HG02840 (cell line): ENCODE measurements at regions not wholly inside any gene's neighbourhood (a gene's known extent, or its start where the extent isn't known, plus 50 kb on each side); places are given as distances from the start of the nearest gene placed in this dataset.
"Not testable (repeated sequence)": the region's sequence is repeated elsewhere in the genome, so short reads cannot be mapped to it uniquely, and the experiment has no call there.

Experiments
- ATAC-seq: cut with Tn5 transposase; IDR thresholded peaks from one replicate; pipeline ENCODE4 v1.9.1; 2021; ENCODE audit warnings: mild to moderate bottlenecking, moderate library complexity, moderate number of reproducible peaks; ENCODE audit not compliant: unreplicated experiment, low FRiP score

DNA sequence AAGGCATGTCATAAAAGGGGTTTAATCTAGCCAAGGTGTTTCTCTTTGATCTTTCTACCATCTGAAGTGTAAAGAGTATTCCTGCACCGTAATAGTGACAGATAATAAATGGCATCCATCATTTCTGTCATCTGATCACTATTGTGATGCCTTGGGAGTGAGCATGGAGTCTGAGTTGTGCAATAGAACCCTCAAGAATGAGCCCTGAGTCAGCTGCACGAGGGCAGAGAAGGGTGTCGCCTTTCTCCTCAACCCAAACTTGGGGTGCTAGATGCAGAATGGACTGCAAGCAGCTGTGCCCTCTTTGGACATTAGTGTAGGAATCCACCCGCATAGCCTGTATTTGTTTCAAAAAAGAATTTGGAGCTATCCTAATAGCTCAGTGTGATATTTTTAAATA lies 115.2 kb downstream of the ZNF37A start:
- ATAC-seq: no peak

DNA sequence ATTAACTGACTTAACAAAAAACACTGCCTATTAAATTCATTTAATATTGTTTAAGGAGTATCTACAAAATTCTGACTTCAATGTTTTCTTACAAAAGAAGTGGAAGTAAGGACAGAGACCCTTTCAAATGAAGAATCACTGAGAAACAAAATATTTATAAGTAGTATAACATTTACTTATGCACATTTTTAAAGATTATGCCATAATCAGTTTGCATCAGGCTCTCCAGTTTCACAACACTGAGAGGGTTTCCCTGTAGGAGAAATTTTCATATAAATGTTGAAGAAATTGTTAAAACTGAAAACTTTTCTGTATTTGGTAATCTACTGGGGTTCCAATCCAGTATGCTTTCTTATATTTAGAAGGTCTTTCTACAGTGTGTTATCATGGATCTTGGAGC lies 115.6 kb downstream of the ZNF37A start:
- not testable (repeated sequence) for ATAC-seq

DNA sequence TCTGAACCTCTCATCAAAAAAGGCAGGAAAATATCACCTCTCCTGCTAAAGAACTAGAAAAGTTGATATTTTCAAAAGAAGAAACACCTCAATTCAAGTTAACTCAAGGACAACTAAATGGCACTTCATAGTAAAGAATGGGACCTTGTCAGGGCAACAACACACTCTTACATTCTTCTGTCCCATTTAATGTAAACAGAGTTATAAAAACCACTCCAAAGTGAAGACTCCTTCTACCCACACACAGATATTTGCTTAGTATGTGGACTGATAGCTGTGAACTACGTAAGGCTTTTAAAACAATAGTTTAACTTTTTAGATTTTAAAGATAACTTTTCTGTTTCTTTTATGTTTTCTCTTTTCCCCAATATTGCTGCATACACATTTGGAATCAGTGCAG lies 118.3 kb downstream of the ZNF37A start:
- ATAC-seq: no peak

DNA sequence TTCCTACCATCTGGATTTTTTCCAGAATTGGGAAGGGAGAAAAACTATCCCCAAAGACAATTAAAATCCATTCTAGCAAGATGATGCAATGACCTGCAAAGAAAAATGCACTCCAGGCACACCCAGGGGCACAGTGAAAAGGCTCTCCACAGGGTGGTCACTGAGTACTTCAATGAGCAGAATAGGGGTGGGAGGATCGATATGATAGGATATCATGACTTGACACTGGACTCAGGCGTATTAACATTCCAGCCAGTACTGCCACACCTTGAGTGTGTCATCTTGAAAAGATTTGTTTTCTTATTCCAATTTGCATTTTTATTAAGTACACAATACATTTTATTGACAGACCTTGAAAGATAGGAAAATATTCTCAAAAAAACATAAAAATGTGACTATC lies 132.2 kb downstream of the ZNF37A start:
- no peak for ATAC-seq

DNA sequence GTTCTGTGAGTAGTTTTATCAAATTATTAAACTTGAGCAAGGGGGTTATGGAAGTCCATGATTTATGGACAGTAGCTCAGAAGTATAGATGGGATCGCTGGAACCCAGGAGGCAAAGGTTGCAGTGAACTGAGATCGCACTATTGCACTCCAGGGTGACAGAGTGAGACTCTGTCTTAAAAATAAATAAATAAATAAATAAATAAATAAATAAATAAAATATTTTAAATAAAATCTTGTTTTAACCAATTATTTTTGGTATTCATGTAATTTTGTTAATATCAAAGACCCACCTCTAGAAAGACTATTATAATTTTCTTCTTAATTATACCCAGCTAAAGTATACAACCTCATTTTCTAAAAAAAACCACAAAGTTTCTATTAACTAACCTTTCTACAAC lies 134.3 kb downstream of the ZNF37A start:
- ATAC-seq: no peak

DNA sequence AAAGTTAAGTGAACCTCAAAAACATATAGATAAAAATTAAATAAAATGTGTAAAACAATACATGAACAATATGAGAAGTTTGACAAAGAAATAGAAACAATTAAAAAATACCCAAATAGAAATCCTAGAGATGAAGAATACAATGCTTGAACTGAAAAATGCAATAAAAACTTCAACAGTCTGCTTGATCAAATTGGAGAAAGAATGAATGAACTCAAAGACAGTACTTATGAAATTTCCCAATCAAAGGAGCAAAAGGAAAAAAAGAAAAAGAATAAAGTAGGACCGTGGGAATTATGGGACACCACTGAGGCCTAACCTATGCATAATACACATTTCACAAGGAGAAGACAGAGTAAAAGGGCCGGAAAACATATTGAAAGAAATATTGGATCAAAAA lies 144.3 kb downstream of the ZNF37A start:
- not testable (repeated sequence) for ATAC-seq

DNA sequence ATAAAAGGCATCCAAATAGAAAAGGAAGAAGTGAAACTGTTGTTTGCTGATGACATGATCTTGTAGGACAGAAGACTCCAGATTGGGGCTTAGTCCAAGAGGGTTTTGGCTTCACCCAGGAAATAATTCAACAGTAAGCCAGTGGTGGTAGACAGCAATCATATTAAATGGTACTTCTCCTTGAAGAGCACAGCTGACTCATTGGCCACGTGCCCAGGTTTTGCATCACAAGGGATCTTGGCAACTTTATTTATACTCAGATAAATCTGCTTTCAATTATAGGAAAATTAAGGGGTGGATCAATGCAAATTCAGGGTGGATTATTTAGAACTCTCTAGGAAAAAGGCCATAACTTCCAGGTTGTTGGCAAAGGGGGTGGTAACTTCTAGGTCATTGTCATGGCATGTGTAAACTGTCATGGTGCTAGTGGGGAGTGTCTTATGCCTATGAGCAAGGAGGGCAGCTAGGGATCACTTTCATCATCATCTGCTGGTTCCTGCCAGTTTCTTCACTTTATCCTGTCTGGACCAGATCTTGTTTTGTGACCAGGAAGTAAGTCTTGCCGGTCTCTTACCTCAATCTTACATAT lies 148.0 kb downstream of the ZNF37A start:
- not testable (repeated sequence) for ATAC-seq

DNA sequence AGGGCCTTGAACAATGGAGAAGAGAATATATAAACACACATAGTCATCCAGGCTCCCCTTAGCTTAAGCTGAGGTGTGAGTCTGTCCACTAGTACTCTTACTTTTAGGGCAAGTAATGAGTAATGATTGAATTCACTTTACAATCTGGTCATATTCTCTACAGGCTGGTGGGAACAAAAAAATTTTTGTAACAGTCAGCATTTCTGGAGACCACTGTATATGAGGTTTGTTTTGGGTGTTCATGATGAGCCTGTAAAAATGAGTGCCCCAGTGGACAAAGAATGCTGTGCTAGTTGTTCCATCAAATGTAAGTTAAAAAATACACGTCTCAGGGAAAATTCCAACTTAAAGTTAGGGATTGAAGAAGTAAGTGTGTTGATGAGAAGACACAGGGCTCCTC lies 154.0 kb downstream of the ZNF37A start:
- ATAC-seq: not testable (repeated sequence)

DNA sequence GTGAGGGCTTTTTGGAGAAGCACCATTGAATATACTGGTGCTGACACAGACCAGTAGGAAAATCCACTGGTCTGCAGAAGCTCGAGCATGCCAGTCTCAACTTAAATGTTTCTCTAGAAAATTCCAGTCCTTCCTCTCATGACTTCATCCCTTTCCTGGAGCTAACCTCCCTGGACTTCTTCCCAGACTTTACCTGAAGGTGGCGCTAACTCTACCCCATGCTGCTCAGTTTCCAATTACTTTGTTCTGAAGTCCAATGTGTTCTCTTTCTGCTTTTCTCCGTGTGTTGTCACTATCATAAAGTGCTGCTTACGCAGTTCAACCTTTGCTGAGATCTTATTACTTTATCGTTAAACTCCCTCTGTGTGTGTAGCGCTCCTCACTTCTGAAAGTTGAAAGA lies 158.4 kb downstream of the ZNF37A start:
- not testable (repeated sequence) for ATAC-seq

DNA sequence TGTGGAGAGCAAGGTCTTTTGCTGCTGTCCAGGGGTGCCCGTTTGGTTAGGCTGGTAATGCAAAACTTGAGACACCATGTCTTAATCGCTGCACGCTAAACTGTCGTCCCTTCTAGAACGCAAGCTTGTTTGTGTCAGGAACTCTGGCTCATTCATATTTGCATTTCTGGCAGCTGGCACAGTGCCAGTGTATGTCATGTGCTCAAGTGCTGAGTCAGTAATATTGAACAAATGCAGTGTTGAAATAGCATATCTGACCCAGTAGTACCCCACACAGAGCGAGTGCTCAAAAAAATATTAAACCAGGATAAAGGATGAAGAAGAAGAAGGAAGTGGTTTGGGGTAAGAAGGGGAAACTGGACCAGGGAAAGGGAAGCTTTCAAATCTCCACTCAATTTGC lies 173.4 kb downstream of the ZNF37A start:
- not testable (repeated sequence) for ATAC-seq

DNA sequence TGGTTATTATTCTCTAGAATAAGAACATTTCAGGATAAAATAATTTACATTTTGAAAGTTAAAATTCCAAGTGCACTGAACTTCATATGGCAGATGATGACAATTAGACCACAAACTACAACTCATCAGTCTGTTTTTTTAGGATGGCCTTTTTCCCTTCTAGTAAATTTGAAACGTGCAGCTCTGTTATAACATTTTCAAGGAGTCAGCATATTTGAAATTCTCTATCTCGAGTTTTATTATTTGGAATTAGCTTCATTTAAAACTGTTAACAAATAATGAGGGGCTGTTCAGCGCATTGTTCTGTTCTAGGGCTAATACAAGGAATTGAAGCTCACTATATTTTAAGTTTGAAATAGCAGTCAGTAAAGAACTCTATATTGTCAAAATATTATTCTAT lies 176.9 kb downstream of the ZNF37A start:
- not testable (repeated sequence) for ATAC-seq

DNA sequence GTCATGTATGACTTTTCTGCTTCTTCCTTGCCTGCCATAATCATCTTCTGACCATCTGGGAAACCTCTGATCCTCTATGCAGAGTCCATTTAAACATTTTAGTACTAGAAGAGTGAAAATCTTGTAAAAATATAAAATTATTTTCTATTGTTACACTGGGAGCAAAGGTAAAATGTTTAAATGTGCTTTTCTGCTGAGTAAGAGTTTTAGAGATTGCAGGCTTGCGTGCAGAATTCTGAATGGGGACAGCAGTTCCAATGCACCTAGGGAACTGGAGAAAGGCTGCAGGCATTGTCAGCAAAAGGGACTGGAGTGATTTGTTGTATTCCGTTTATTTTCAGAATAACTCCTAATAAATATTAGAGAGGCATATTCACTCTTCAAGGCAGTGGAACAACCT lies 180.7 kb downstream of the ZNF37A start:
- not testable (repeated sequence) for ATAC-seq

DNA sequence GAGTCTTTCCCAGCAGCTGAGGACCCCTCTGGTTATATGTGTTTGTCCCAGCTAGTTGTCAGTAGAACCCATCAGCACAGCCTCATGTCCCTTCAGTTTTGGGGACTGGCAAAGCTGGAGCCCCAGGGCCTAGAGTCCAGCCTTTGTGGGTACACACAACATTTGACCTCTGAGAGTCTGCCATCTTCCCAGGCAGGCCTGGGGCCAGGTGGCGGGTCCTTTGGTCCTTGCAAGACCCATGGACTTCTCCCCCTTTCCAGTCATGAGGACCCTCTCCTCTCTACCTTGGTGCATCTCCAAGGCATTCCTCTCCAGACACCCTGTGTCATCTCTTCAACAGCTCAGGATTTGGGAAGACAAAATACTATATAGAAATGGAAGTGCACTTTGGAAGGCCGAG lies 198.4 kb downstream of the ZNF37A start:
- ATAC-seq: not testable (repeated sequence)

DNA sequence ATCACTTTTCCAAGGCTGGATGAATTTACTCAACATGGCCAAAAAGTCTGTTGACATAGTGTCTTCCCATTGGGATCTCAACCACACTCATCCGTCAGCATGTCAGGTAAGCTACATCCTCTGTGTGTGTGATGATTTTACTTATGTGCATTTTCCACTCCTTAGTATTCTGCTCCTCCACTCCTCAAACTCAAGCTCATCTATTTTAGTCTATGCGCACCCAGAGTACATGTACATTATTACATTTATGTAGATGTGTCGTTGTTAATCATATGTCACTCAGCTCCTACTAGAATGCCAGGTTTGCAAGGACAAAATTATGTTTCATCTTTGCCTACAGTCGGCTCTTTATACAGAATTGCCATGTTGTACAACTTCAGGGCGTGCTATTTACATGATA lies 216.0 kb downstream of the ZNF37A start:
- ATAC-seq: not testable (repeated sequence)

DNA sequence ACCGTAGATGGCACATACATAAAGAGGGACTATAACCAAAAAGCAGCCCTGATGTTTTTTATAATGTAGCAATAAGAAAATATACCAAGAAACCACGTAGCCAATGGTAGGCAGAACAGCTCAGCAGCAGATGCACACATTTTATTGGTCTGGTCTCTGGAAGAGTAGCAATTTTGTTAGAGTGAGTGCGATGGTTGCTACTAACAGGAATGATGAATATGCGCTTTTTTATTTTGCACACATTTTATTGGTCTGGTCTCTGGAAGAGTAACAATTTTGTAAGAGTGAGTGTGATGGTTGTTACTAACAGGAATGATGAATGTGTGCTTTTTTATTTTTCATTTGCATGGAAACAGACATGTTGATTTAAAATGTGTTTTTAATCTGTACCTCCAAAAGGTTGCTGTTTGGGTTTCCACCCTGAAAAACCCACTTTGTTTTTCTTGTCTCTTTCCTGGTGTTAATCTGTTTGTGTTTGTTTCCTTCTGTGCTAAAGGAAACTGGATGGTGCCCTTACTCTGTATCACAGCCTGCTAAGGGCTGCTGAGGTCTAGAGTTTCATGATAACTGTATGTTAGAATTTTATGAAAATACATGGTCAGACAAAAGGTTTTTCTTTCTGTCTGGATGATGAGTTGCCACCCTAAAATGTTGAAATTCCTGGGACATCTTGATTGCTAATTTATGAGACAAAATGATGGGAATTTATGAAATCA lies 221.1 kb downstream of the ZNF37A start:
- not testable (repeated sequence) for ATAC-seq

DNA sequence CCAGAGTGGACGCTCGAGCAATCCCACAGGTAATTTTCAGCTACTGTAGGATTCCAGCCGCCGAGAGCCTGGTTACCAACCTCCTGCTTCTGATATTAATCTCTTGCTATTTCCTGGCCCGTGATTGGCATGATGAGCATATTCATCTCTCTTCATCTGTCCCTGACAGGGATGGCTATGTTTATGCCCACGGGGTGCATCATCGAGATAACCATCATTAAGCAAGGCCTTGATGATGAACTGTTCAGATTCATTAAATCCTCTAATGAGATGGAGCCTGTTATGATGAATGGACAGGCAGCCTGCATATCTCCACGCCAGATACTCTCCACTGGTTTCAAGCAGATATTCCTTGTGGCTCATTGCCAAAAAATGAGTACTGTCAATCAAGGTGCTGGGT lies 227.3 kb downstream of the ZNF37A start:
- not testable (repeated sequence) for ATAC-seq

DNA sequence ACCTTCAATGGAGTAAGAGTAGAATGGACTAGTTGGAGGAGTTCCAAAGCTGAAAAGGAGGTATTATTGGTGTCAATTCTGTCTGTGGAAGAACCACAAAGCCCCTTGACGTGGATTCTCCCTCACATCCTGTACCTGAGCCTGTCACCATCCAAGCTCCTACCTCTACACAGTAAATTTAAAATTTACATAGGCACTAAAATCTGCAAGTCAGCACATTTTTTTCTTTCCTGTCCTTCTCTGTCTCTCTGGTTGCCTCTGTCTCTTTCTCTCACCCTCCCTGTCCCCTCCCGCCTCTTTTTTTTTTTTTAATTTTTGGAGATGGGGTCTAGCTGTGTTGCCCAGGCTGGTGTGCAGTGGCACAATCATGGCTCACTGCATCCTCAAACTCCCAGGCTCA lies 236.2 kb downstream of the ZNF37A start:
- not testable (repeated sequence) for ATAC-seq

DNA sequence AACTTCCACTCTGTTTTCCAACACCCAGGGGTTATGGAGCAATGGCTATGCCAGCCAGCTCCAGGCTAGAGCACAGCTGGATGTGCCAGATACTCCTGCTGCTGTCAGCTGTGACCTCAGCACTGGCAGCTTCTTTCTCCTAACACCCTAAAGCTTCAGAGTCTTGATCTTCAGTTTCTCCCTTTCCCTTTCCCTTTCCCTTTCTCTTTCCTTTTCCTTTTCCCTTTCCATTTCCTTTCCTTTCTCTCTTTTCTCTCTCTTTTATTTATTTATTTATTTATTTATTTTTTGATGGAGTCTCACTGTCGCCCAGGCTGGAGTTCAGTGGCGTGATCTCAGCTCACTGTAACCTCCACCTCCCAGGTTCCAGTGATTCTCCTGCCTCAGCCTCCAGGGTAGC lies 237.0 kb downstream of the ZNF37A start:
- not testable (repeated sequence) for ATAC-seq

DNA sequence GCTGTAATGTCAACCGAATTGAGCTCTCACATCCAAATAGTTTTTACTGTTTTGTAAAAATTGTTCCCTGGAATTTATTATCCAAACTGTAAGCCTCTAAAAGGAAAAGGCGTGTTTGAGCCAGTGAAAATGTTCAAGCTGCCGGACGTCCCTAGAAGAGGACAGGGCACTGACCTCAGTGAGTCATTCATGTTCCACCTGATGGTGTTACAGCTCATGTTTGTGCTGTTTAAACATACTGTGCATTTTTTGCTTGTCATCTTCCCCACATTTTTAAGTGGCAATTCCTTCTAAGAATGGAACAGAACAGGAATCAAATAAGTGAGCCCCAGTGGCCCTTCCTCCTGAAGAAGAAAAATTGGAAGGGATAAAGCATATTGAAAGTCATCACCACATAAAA lies 239.6 kb downstream of the ZNF37A start:
- not testable (repeated sequence) for ATAC-seq

DNA sequence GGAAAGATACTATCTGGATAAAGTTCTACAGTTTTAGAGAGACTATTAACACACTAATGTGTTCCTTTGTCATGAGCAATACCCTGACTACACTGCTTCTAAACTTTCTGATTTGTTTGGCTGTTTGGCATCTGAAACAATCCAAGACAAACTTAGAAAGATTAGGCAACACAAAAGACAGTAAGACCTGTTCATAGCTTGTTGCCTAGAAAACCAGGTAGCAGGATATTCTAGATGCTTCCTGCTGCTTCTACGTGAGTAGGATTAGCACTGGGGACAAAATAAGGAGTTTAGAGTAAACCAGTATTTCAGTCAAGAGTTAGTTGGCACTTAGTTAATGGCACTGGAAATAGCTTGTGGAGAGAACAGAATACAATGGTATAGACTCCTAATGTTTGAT lies 256.5 kb downstream of the ZNF37A start:
- not testable (repeated sequence) for ATAC-seq

DNA sequence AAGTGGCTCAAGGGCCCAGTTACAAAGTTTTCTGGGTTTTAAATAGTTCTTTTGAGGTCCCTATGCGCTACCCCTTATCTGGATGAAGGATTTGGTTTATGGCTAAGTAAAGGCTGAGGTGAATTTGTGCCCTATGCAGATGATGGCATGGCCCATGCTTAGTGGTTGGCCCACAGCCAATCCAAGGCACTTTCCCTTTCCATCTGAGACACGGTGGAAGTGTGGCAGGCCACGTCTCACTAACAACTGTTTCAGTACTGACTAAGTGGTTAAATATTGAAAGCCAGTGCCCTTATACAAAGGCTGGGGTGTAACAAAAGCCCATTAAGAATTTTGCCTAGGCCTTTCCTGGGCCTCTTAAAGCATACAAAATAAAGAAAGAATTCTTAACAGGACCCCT lies 260.3 kb downstream of the ZNF37A start:
- ATAC-seq: not testable (repeated sequence)

DNA sequence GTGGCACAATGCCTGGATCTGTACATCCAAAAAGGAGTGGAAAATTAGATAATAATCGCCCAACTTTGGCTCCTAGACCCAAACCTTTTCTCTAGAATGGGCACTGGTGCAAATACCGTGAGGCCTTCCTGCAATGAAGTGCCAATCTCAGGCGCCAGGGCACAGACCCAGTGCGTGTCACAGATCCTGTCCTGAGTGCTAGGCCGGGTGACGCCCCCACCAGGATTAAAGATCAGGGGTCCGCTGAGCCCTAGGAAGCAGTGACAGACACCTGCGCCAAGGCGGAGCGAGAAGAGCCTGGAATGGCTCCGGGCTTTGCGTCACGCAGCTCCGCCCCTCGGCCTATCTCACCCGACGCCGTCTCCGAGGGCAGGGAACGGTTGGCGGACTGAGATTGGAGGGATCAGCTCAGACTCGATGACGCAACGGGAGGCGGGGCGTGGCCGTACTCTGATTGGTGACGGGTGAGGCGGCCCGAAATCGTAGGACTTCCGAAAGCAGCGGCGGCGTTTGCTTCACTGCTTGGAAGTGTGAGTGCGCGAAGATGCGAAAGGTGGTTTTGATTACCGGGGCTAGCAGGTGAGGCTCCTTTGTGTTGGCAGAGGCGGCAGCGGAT lies 261.9 kb downstream of the ZNF37A start:
- peak; percentile 100 for ATAC-seq
